HG02840 (cell line): ENCODE measurements at regions not wholly inside any gene's neighbourhood (a gene's known extent, or its start where the extent isn't known, plus 50 kb on each side); places are given as distances from the start of the nearest gene placed in this dataset.

ENCODE experiments used
- ATAC-seq: cut with Tn5 transposase; IDR thresholded peaks from one replicate; pipeline ENCODE4 v1.9.1; 2021; ENCODE audit warnings: mild to moderate bottlenecking, moderate library complexity, moderate number of reproducible peaks; ENCODE audit not compliant: unreplicated experiment, low FRiP score

- ATAC-seq = no peak
Measured at GRCh38 chr3:182182531-182182968, 470.8 kb downstream of the SOX2 start.

GRCh38 chr3:182183716-182184430, 472.1 kb downstream of the SOX2 start:
- ATAC-seq = no peak

GRCh38 chr3:182185313-182185712, 473.6 kb downstream of the SOX2 start:
- no peak for ATAC-seq

GRCh38 chr3:182190056-182190455, 478.3 kb downstream of the SOX2 start:
- no peak for ATAC-seq

- no peak for ATAC-seq
Measured at GRCh38 chr3:182198345-182198744, 486.6 kb downstream of the SOX2 start.

- ATAC-seq = no peak
Measured at GRCh38 chr3:182201456-182202168, 489.9 kb downstream of the SOX2 start.

GRCh38 chr3:182212479-182213076, 500.9 kb downstream of the SOX2 start:
- no peak for ATAC-seq

GRCh38 chr3:182214416-182214815, 502.7 kb downstream of the SOX2 start:
- ATAC-seq = no peak

GRCh38 chr3:182215881-182216280, 504.2 kb downstream of the SOX2 start:
- ATAC-seq = no peak

GRCh38 chr3:182216311-182216970, 504.7 kb downstream of the SOX2 start:
- ATAC-seq = no peak

GRCh38 chr3:182220013-182220412, 508.3 kb downstream of the SOX2 start:
- ATAC-seq = no peak

GRCh38 chr3:182220471-182220870, 508.7 kb downstream of the SOX2 start:
- ATAC-seq = no peak

GRCh38 chr3:182226995-182227394, 515.3 kb downstream of the SOX2 start:
- ATAC-seq = no peak

- ATAC-seq = no peak
Measured at GRCh38 chr3:182233405-182233804, 521.7 kb downstream of the SOX2 start.

- ATAC-seq = no peak
Measured at GRCh38 chr3:182233957-182234356, 522.2 kb downstream of the SOX2 start.

- ATAC-seq = no peak
Measured at GRCh38 chr3:182234881-182235280, 523.2 kb downstream of the SOX2 start.

- no peak for ATAC-seq
Measured at GRCh38 chr3:182235504-182235903, 523.8 kb downstream of the SOX2 start.

- ATAC-seq = no peak
Measured at GRCh38 chr3:182238126-182238525, 526.4 kb downstream of the SOX2 start.

- no peak for ATAC-seq
Measured at GRCh38 chr3:182239316-182239715, 527.6 kb downstream of the SOX2 start.

GRCh38 chr3:182240474-182240873, 528.7 kb downstream of the SOX2 start:
- no peak for ATAC-seq

- ATAC-seq = no peak
Measured at GRCh38 chr3:182241196-182241765, 529.6 kb downstream of the SOX2 start.
